Amniotic epithelial cell (primary cell): ENCODE measurements at regions not wholly inside any gene's neighbourhood (a gene's known extent, or its start where the extent isn't known, plus 50 kb on each side); places are given as distances from the start of the nearest gene placed in this dataset.

Experiments
- DNase-seq: peaks from one replicate; pipeline ENCODE4 v3.0.0-alpha.2; 2010; ENCODE audit warnings: low read depth

DNA sequence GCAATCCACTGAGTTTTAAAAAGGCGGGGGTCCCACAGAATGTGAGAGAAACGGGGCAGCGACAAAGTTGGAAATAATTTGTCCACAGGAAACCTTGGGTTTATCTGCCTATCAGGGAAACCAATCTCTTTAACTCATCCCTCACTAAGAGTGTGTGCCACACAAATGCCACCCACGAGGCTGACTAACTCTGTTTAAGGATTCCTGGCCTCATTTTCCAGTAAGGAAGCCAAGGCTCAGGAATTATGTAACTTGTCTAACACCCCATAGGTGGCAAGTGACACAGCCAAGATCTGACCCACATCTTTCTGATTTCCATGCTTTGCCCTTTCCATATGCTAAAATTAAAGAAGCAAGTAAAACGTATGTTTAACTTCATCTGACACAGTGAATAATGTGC is 263.2 kb downstream of the CNTN3 start:
- no peak for DNase-seq

DNA sequence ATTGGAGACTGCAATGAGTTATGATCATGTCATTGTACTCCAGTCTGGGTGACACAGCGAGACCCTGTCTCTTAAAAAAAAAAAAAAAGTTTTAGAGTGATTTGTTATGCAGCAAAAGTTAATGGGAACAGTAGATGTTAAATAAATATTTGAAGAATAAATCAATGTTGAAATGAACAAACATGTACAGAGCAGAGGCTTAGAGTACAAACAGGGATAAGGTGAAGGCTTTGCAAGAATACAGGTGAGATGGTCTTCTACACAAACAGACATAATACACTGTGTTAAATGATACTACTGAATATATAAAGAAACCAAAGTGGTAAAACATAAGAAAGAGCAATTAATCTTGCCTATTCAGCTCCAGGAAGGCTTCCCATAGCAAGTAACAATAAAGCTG is 265.4 kb downstream of the CNTN3 start:
- no peak for DNase-seq

DNA sequence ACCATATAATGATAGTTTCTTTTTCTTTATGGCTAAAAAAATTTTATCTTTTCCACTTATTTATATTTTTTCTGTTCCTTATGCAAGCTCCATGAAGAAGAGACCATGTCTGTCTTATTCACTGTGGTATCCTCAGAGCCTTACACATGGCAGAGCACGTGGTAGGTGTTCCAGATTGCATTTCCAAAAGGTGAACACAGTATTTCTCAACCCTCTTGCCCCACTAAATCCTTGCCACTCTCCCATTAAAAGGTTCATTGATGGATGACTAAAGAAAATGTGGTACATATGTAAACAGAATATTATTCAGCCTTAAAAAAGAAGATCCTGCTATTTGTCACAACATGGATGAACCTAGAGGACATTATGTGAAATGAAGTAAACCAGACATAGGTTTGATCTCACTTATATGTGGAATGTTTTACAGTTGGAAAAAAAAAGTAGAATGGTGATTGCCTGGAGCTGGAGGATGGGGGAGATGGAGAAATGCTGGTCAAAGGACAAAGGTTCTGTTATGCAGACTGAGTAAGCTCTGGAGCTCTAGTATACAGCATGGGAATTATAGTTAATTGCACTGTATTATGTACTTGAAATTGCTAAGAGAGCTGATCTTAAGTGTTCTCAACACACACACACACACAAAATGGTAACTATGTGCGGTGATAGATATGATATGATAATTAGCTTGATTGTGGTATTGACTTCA is 266.7 kb downstream of the CNTN3 start:
- DNase-seq: no peak

DNA sequence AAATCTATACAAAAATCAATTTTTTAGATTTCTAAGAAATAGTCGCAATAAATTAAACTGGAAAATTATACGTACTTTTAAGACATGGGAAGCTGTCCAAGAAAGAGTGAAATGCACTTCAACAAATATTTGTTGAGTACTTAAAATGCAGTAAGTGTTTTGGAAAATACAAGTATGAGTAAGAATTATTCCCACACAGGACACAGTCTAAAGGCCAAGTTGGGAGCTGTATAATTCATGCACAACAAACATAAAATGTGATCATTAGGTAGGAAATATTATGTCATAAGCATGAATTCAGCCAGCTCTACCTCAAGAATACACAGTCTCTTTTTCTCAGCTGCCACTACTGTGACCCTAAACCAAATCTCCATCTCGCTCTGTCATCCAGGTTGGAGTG is 267.6 kb downstream of the CNTN3 start:
- DNase-seq: no peak

DNA sequence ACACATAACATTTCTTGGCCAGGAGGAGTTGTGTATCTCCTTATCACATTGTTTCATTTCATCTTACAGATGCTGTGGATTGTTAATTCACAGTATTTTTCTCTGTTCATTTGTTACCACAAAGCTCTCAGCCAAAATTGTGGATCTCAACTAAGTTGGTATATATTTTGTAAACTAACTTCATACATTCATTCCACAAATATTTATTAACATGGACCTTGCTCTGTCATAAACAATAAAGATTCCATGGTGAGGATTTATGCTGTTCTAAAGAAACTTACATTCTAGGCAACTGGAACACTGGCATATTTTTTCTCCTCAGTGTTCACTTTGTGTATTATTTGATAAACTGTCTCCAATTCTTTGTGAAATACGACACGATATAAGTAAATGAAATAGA is 268.8 kb downstream of the CNTN3 start:
- DNase-seq: no peak

DNA sequence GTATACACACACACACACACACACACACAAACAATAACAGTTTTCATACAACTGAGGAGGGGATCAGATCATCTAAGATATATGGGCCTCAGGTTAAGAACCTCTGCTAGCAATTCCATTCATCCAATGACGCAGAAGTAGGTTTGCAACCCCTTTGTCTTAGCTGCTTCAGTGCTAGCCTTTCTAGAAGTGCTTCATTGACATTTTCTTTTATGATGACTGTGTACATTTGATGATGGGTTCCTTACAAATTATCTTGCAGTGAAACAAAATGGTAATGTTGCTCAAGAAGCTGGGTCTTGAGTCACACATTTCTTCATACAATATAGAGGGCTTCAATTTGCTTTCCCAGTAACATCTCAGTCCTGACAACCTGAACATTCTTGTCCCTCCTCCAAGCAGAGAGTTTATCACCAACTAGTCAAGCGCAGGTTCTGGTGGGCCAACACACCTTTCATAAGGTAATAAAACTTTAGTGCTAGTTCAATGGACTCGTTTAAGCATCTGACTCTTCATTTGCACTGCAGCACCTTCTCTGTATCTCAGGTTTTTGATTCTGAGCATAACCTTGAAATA is 269.5 kb downstream of the CNTN3 start:
- no peak for DNase-seq

DNA sequence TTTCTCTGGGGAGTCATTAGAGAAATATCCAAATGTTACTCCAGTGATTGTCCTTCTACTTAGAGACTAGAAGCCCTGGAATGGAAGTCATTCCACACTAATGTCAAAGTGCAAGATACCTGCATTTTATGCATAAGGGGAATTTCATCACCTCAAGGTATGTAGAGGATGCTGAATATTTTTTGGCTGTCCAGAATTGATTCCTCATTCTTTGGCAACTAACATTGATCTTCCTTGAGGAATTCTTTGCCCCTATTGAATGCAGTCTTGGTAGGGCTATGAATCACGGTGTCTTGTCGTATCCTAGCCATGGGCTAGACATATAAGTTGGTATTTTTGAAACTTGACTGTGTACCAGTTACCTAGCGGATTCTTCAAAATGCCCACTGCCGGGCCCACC is 271.1 kb downstream of the CNTN3 start:
- no peak for DNase-seq

DNA sequence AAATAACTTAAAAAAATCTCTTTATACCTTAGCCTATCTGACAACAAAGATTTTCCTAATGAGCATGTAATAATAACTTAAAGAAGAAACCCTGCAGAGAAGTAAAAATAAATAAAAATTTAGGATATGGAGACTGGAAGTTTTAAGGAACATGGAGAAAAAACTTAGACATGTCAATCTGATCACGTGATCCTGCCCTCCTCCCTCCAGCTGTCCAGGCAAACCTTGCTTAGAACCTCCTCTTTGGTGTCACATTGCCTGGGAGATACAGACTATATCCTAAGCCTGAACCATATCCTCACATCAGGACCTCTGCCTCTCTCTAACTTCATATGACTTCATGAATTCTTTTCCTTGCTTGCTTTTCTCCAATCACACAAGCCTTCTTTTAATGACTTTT is 275.5 kb downstream of the CNTN3 start:
- DNase-seq: no peak

DNA sequence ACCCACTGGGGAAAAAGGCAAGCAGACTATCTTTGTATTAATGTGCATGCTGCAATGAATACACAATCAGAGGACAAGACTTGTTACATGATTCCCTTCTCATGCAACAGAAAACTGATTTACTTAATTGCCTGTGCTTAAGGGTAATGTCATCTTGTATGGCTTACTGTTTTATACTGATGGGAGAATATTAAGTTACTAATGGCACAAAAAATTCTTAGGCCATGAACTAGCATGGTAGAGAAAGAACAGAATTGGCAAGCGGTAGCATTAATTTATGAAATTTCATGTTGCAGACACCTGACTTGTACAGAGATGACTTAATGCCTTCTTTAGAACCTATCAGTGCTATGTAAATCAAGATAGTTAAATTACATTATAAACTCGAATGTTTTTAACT is 282.3 kb downstream of the CNTN3 start:
- no peak for DNase-seq

DNA sequence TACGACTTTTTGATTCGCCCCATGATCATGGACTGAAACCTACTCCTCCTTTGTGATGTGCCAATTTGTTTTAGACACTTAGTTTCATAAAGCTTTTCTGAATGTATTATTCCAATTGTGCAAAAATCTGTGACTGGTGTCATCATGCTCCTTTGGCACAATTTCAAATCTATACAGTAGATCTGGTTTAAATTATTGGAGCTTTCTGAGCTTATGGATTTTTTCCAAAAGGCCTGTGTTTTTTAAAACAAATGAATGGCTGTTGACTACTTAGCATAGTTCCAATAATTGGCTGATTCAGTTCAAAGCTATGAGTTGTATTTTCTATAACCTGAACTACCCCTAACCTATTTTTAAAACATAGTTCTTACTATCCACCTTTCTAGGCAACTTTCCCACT is 282.7 kb downstream of the CNTN3 start:
- DNase-seq: no peak

DNA sequence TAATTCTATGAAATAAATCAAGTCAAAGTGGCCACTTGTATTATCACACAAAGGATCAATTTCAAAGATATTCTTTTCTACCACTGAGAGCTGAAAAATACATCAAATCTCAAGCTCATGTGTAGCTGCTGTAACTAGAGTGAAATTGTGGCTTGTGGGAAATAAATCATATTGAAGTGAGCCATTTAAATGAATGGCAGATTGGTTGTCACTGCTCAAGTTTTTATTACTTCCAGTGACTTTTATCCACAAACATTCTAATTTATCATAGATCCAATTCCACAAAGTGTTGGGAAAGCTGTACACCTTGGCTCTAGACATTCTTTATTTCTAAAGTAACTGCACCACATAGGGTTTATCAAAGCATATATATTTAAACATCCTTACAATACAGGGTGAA is 285.4 kb downstream of the CNTN3 start:
- DNase-seq: no peak

DNA sequence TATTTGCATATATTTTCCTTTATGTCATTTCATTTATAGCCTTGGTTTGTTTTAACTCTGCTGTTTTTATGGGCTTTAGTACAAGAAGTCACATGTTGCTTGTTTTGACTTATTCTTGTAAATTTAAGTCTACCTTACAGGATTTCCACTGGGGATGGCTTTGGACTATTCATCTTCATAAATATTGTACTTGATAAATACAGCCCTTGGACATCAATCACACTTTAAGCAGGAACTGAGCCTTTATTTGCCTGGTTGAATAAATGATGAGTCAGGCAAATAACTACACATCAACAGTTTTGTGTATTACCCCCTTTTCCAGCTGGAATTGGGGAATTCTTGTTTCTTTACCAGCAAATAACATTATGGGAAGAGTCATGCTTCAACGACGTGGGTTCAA is 286.0 kb downstream of the CNTN3 start:
- no peak for DNase-seq

DNA sequence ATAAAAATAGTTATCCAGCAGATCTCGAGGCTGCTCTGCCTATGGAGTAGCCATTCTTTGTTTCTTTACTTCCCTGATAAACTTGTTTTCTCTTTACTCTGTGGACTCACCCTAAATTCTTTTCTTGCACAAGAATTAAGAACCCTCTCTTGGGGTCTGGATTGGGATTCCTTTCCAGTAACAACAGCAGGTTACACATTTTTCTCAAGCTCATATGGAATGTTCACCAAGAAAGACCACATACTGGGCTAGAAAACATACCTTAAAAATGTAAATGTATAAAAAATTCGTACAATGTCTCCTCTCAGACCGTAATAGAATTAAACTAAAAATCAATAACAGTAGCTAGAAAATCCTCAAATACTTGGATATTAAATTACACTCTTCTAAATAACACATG is 299.2 kb downstream of the CNTN3 start:
- no peak for DNase-seq

DNA sequence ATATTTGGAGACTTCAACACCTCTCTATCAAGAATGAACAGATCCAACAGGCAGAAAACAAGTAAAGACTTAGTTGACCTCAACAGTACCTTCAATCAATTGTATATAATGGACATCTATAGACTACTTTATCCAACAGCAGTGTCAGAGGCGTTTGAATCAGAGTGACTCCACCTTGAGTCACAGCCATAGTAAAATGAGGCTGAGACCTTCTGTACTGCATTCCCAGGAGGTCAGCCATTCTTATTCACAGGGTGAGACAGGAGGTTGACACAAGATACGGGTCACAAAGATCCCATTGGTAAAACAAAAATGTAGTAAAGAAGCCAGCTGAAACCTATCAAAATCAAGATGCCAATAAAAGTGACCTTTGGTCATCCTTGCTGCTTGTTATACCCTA is 299.8 kb downstream of the CNTN3 start:
- DNase-seq: no peak

DNA sequence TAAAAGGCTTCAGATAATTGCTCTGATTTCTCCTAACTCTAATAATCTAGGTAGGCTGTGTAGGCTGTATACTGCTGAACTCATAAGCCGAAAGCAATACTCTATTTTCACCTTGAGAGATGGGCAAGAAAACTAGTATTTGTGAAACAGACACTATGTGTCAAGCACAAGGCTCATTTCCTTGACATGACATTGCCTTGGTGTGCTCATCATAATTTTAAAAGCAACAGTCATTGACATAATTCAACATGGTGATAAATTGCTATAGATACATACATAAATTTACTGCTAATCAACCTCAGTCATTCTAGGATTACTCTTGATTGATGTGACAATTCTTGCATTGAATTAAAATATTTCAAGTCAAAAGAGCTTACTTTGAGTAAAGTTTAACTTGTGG is 304.7 kb downstream of the CNTN3 start:
- no peak for DNase-seq

DNA sequence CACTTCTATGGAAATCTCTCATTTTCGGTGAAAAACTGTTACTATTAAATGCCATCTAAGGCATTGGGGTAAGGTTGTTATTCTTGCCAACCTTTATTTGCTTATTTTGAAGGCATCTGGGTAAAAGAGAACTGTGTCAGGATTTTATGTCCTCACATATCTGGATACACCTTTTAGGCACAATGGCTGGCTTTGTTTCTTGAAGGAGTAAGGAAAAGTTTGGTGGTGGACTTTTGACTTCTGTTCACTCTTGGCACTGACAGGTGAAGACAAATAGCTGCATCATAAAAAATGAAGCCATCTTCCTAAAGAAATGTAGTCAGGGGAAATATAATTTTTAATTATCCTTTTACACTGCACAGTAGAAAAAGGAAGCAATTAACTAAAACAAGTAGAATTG is 310.0 kb downstream of the CNTN3 start:
- DNase-seq: no peak

DNA sequence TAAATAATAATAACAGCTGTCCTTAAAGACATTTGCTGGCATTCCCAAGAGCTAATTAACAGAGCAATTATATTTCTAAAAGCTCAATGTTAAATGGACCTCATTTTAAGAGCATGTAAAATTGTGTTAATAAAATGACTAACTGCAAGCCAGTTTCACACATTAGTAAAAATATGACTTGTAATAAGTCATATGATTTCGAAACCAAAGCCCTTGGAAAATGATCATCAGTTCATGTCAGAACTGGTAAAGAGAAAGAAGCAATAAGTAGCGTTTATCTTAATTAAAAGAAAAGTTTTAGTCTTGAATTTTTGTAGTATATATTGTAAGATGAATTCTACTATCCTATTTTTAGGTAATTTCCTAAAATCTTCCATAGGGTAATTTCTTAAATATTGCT is 310.7 kb downstream of the CNTN3 start:
- no peak for DNase-seq

DNA sequence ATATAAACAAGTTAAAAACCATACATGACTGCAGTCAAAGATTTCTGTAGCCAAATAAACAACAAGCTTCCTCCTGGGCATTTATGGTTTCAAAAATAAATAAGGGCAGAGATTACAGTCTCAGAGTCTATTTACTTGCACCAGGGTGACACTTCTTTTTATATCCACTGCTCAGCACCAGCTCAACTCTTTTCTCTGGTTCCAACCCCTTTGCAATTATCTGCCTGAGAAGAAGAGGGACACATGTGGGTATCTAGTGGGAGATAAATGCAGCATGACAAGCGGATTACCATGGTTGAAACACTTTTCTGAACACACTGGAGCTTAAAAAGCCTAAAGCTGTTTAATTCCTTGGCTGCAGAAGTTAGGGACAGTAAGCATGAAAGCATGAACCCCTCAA is 311.5 kb downstream of the CNTN3 start:
- no peak for DNase-seq

DNA sequence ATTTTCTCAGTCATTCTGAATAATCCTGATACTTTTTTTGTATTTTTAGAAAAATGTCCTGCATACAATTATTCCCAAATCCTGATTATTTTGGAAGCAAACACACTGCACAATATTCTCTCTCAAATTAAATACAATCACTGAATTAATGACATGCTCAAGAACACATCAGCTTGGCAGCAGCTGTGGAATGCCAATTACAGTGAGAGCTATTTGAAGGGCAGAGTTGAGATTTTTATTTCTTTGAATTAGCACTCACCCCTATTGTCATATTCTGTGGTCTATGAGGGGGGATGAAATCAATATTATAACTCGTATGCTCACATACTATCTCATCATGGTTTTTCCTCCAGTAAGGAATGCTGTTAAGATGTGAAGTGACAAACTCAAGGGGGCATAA is 312.2 kb downstream of the CNTN3 start:
- no peak for DNase-seq

DNA sequence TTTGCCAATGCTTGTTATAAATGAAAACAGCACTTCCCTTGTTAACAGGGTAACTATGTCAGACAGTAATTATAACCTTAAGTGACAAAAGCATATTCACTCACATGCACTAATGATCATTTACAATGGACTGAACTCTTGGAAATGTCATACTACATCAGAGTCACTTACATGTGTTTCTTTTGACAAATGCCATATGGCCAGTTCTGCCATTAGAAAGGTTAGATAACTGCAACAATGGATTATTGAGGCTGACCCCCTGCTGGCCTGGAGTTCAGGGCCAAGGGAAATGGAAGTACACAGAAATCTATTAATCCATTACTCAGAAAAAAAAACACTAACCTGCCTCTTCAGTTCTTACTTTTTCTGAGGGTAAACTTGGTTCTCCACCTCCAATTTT is 313.4 kb downstream of the CNTN3 start:
- no peak for DNase-seq

DNA sequence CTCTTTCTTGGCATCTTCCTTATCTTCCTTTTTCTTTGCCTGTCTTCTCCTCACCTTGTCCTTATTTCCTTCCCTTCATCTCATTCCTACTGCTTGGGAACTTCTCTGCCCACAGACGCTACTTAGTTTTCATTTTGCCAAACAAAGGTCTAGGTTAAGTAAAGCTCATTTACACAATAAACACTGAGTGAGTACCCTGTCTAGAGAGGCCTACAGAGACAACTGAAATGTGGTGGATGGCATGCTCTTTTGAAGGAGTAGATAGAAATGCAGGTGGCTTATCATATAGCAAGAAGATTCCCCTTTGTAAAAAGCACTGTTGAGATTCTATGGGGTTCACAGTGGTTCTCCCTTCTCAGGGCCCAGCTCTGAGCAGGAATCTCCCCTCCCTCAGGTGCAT is 319.0 kb downstream of the CNTN3 start:
- no peak for DNase-seq

DNA sequence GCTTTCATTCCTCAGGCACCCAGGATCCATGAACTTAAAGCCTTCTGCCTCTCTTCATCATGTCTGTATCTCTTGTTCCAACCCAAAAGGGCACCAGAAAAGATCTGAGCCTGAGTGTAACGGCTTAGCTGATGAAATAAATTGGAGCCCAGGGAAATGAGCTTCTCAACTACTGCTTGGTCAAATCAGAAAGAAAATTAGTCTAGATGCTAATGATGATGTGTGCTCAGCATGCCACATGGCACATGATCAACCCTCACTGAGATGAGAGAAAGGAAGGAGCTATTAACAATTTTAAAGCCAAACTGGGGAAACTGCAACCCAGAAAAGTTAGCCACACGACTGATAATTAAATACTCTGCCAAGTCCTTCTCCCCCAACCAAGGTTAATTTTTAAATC is 325.7 kb downstream of the CNTN3 start:
- no peak for DNase-seq

DNA sequence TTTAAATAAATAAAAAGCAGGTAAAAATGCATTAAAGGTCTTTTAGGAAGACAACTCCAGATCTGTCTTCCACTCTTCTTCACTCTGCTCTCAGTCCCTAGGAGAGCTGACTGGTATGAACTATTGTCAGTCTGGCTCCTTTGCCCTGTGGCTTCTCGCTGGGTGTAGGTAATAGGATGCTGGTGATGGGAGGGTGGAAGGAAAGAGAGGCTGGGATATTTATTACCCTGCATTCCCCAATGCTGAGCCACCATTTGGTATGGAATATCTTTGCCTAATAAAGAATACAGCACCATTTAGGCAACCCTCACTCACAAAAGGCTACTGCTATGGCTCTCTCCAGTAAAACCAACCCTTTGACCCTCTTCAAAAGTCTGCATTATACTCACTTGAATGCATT is 326.9 kb downstream of the CNTN3 start:
- no peak for DNase-seq

DNA sequence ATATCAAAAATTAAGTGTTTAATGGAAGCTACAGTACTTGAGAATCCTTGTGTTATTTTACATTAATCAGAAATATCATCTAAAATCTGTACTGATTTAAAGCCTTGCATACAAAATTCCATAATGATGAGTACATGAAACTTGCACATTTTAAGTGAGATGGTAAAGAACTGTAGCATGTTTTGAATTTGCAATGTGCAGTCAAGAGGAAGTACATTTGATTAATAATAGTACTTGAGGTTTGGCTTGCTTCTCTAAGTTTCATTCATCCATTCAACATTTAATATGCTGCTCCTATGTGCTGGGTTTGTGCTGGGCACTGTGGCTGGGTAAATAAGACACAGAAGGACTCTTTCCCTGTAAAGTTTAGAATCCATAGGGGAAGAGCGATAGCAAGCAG is 332.3 kb downstream of the CNTN3 start:
- DNase-seq: no peak

DNA sequence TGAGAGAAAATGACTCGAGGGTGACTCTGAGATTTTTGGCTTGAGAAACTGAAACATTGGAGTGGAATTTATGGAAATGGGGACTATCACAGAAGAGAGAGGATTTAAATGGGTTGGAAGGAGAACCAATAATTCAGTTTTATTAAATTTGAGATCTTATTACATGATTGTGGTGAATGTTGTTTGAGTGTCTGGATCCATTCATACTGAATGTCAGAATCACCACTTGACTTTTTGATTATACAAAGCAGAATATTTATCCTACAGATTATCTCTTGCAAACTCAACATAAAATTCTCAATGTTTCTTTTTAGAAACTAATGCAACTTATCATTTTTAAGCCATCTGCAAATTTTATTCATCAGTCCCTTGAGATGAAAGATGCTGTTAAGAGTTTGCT is 332.8 kb downstream of the CNTN3 start:
- DNase-seq: no peak
